Mucosa of gallbladder (tissue), 1 donor: ENCODE measurements at regions not wholly inside any gene's neighbourhood (a gene's known extent, or its start where the extent isn't known, plus 50 kb on each side); places are given as distances from the start of the nearest gene placed in this dataset.
"Not testable (repeated sequence)": the region's sequence is repeated elsewhere in the genome, so short reads cannot be mapped to it uniquely, and the experiment has no call there.

Experiments
- DNase-seq: peaks from one replicate; pipeline ENCODE4 v3.0.0-alpha.2; 2020; ENCODE audit warnings: low spot score
- donor health status: DM: no; HTN: no; CAD: no.

DNA sequence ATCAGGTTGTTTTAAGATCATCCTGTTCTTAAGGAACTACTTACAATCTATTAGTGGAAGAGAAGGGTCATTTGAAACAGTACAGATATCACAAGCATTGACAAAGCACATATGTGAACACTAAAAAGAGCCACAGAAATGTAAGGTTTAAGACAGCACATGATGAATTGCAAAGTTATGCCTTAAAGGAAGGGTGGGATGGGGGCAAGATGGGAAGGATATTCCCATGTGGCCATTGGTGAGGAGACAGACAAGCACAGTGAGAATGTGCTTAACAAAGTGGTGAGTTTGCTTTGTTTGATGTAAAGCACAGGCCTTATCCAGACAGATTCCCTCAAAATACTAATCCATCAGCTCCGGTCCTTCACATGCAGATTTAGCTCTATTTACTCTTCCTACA lies 151.6 kb upstream of the IVNS1ABP start:
- no peak for DNase-seq

DNA sequence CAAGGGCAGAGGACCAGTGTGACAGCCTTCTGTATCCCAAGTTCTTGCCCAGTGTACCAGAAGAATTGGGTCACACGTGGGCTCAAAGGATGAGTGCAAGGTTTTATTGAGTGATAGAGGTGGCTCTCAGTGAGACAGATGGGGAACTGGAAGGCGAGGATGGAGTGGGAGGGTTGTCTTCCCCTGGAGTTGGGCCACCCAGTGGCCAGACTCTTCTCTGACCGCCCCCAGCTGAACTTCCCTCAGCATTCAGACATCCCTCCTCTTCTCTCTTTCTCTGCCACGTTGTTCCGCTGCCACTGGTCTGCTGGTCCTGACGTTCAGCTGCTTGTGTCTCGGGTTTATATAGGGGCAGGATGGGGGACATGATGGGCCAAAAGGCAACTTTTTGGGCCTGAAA lies 150.1 kb upstream of the IVNS1ABP start:
- no peak for DNase-seq

DNA sequence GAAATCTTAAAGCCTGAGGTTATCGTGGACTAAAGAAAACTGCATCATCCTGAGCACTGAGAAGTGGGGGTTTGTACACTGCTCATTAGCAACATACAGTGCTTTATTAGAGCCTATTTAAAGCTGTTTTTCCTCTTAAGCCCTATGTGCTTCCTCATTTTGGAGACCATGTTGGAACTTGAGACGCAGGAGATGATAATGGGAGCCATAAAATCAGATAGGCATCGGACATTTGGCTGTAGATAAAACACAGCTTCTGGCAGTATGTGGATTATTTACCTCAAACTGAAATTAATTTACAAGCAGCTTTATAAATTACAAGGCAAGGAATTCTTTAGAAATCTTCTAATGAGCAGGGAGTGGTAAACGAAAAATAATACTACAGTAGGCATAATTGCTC lies 147.7 kb upstream of the IVNS1ABP start:
- DNase-seq = no peak

DNA sequence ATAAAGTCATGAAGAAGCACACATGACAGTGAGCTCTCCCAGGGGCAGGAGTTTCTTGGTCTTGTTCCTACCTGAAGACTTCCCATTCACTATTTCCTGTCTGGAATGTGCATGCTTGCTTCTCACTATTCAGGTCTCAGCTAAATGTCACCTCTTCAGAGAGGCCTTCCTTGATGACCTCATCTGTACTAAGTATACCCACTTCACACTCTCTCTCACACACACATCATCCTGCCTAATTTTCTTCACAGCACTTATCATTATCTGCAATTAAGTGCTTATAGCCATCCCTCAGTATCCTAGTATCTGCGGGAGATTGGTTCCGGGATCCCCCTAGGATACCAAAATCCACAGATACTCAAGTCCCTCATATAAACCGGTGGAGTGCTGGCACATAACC lies 146.4 kb upstream of the IVNS1ABP start:
- no peak for DNase-seq

DNA sequence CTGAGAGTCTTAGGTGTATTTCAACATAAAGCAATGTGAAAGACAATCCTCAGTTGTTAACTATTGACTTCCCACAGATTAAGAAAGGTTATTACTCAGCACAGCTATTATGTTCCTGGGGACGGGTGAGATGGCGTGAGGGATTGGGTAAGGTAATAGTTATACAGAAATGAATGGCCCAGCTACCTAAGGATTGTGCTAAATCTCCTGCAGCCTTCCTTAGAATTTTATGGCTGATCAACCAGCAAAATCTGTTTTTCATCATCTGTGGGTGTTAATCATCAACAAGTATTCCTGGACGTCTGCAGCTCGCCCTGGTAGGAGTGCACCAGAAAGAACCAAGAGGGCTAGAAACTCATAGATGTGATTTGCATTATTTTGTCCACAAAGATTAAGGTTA lies 146.0 kb upstream of the IVNS1ABP start:
- DNase-seq = no peak

DNA sequence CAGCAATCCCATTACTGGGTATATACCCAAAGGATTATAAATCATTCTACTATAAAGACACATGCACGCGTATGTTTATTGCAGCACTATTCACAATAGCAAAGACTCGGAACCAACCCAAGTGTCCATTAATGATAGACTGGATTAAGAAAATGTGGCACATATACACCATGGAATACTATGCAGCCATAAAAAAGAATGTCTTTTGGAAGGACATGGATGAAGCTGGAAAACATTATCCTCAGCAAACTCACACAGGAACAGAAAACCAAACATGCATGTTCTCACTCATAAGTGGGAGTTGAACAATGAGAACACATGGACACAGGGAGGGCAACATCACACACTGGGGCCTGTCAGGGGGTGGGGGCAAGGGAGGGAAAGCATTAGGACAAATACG lies 143.7 kb upstream of the IVNS1ABP start:
- not testable (repeated sequence) for DNase-seq

DNA sequence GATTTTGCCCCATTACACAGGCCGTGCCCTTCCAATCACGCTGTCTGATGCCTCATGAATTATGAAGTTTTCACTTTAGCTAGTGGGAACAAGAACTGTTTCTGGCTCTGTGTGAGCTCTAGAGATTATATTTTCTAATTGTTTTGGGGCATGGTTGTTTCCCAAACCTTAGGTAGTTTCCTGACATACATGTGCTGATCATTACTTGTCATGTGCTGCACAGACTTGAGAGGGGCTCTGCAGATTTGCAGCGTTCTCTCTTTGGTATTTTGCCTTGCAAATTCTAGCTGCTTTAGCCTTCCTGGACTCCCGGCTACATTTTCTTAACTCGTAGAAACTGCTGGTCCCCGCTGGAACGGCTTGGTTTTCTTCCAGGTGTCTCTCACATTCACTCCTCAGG lies 142.1 kb upstream of the IVNS1ABP start:
- no peak for DNase-seq

DNA sequence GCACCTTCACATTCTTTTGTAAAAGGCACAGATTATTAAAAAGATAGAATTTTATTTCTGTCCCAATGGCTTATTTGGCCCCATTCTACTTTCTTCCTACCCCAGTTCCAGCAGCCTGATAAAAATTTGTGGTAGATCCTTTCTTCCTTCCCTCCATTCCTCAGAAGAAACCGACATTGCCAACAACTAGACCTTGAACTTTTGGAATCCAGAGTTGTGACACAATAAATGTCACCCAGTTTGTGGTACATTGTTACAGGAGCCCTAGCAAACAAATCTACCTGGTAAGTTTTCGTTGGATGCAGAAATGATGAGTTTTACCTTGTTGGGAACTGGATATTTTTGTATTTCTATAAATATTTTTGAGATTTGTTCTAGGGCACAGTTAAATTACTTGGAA lies 141.6 kb upstream of the IVNS1ABP start:
- DNase-seq = no peak

DNA sequence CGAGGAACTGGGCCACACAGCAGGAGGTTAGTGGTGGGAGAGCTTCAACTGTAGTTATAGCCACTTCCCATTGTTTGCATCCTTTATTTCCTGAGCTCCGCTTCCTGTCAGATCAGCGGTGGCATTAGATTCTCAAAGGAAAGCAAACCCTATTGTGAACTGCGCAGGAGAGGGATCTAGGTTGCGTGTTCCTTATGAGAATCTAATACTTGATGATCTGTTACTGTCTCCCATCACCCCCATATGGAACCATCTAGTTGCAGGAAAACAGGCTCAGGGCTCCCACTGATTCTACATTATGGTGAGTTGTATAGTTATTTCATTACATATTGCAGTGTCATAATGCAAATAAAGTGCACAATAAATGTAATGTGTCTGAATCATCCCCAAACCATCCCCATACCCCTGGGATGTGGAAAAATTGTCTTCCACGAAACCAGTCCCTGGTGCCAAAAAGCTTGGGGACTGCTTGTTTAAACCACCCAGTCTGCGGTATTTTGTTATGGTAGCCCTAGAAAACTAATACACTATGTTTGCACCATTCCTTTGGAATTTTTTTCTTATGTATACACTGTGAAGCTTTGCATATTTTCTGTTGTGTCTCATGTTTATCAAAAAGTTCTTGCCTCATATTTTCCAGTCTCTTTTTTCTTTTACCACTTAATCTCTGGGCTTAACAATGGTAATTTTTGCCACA lies 136.6 kb upstream of the IVNS1ABP start:
- no peak for DNase-seq

DNA sequence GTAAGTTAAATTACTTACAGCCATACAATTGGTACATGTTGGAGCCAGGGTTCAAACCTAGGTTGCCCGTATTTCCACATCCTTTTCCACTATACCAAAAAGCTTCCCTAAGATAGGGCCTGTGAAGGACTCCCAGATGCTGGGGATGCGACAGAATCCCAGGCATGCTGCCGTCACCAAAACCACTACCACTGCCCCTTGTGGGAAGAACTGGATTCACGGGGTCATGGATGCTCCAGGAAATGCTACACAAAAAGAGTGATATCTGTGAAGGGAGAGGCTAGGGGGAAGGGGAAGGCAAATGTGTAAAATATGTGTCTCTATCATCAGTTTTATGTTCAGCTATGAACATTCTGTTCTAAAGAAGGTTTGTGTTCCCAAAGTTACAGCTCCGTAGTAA lies 133.9 kb upstream of the IVNS1ABP start:
- no peak for DNase-seq

DNA sequence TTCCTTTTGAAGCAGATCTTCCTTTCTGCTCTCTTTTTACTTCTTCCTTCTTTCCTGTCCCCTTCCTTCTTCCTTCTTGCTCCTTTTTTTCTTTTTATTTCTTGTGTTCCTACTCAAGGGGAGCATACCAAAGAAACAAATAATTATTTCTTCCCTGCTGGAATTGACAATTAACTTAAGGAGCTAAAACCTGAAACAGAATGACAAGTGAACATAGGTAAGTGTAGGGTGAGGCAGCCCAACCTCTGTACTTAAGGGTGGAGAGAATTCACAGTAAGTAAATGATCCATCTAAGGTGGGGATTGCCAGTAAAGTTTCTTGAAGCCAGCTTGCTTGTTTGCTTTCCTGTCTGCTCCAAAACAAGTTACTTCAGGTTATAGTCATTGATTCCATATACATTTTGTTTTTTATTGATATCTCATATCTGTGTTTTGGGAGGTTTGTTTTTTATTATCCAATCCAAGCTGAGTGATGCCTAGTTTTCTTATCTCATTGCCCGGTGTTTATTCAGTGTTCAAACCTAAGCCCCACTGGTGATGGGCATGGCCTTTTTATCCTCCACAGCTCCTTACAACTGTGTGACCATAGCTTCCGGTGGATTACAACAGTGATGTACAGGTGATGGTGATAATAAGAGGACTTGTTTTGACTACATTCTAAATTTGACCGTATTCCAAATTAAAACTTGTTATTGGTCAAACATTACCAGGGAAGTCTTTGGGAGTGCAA lies 133.2 kb upstream of the IVNS1ABP start:
- DNase-seq = no peak

DNA sequence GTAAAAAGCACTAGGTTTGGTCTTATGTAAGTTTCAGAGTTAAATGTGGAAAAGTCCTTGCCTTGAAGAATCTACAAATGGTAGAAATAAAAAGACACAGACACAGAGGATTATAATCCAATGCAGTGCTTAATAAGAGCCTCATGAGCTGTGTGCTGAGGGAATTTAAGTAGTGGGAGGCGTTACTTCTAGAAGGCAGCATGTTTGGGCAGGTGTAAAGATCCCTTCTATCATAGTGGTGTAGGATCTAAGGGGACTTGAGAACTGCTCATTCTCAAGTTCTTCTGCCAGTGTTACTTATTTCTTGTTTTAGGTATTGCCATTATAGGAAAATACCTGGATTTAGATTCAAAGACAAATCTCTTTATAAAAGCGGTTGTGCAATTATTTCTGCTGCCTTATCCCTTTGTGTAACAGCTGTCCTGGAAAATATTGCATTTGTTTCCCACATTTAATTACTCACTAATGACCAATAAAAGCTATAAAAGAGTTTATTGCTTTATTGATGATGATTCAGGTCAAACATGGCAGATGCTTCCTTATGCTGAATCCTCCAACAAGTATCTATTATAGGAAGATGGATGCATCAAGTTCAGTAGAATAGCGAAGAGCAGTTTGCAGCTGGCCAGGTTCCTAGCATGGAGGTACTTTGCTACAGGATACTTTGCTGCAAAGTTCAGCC lies 132.5 kb upstream of the IVNS1ABP start:
- DNase-seq = no peak

DNA sequence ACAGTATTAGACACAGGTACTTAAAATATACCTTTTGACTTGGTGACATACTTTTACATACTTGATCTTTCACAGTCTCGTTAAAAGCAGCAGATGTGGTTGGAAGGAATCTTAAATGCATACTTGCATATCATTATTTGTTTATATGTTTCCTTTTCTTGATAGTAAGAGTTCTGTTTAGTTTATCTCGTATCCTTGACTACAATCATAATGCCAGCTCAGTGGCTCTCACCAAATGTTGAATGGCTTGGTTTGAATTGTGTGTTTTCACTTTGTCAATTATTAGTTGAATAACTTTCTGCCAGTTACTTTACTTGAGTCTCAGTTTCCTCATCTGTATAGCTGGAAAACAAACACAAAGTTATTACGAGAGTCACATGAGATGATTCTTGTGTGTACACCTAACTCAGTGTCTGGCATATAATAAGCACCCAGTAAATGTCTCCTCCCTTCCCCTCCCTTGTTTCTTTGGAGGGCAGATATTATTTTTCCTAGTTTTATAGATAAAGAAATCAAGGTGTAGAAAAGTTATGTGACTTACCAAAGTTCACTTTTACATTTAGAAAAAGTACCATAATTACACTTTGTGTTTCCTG lies 131.6 kb upstream of the IVNS1ABP start:
- no peak for DNase-seq

DNA sequence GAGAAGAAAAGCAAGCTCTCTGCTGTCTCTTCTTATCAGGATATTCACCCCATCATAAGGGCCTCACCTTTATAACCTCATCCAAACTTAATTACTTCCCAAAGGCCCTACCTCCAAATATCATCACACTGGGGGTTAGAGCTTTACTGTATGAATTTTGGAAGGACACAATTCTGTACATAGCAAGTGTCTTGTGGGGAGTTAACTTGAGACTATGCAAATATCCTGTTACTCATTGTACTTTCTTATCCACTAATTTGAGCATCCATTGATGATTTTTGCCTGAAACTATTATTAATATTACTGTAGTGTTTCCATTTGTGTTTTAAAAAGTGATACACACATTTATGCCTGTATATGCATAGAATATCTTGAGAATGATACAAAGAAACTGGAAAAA lies 129.1 kb upstream of the IVNS1ABP start:
- no peak for DNase-seq

DNA sequence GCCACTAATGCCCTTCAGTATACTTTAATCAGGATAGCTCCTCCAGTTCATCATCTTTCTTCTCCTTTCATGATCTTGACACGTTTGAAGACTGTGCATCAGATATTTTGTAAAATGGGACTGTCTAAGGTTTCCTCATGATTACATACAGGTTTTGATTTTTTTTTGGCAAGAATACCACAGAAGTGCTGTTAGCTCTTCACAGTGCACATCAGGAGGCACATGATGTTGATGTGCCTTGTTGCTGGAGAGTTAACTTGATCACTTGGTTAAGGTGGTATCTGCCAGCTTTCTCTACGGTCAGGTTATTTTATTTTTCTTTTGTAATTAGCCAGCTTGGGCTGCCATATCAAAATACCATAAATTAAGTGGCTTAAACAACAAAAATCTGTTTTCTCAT lies 128.6 kb upstream of the IVNS1ABP start:
- no peak for DNase-seq

DNA sequence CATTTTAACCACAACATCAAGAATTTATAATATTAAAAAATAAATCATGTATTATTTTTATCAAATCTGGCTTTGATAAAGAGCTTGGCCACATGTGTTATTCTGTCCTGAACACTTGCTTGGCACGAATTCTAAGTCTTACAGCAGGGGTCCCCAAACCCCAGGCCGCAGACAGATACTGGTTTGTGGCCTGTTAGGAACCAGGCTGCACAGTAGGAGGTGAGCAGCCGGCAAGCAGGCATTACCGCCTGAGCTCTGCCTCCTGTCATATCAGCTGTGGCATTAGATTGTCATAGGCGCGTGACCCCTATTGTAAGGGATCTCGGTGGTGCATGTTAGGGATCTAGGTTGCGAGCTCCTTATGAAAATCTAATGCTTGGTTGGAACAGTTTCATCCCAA lies 127.6 kb upstream of the IVNS1ABP start:
- DNase-seq = no peak

DNA sequence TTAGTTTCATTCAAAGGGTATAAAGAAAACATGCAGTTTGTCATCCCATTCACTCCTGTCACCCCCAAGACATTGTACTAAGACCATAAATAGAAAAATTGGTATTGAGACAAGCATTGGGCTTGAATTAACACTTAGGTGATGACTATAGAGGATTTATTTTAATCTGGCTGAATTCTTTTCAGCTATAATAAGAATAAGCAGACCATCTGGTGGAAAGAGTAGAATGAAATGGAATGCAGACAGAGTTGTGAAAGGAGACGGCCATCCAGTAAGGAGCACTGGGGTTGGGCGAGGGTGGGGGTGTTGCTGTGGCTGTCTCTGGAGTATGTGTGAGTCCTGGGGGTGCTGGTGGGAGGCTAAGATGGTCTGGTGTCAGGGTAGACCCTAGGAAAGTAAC lies 125.0 kb upstream of the IVNS1ABP start:
- DNase-seq = no peak

DNA sequence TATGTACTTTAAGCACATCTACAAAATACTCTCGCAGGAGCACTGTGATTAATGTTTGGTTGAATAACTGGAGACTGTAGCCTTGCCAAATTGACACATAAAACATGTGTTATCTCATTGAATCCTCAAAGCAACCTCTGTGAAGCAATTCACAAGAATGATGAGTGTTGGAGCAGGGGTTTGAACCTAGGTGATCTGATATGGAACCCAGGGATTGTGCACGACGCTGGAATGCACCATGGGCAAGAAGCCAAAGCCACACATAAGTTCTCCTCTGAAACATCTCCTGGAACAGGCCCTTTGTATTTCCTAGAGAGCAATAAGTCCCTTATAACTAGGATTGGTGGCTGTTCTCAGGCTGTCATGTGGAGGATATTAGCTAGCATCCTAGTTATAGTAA lies 124.6 kb upstream of the IVNS1ABP start:
- no peak for DNase-seq

DNA sequence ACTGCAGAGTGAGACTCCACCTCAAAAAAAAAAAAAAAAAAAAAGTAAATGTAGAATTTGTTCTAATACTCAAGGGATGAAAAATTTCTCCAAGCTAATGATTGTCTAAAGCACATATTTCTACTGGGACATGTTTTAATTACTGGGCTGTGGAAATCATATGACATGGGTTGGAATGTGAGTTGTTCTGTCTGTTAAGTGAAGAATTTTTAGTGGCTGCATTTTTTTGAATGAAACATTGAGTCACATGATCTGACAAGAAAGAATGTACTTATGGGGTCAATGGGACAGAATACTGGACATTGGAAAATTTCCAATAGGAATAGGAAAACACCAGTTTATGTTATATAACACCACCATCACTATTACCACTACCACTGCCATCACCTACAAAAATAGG lies 123.8 kb upstream of the IVNS1ABP start:
- no peak for DNase-seq

DNA sequence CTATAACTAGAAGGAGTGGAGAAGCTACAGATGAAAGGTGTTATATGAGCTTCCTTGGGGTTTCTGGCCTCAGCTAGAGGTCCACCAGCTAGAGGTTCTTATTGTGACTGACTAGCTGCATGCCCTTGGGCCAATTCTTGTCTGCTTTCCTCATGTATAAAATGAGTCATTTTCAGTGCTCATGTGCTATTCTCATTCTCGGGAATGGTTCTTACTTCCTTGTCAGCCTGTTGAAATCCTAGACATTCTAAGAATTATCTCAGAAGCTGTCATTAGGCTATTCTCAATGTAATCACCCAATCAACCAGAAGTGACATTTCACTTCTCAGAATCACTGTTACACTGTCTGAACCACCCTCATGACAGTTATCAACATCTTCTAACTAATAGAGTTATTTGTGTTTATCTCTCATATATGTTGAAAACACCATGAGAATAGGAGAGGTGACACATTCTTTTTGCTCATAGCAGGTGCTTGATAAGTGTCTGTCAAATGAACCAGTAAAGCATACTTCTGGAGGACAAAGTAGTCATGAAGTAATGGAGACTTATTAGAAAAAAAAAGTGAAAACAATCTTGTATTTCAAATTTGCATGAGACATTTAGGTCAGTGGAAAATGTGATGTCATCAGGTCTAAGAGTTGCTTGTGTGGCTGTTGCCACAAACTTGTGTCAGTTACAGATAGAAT lies 122.8 kb upstream of the IVNS1ABP start:
- no peak for DNase-seq

DNA sequence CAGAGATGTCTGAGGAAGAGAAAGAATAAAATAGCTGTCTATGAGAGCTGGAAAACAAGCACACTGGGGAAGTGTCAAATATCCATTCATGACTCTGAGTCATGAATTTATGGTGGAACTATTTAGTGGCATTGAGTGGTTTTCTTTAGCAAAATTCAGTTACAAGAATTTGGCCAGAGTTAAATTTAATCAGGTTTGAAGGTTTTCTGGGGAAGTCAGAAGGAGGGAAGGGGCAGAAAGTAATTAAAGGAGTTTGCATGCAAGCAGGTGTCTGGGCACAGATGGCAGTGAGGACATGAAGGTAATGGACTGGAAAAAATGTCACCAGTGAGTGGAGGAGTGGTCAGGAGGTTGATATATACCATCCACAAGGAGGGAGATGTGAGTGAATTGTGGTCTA lies 121.9 kb upstream of the IVNS1ABP start:
- no peak for DNase-seq

DNA sequence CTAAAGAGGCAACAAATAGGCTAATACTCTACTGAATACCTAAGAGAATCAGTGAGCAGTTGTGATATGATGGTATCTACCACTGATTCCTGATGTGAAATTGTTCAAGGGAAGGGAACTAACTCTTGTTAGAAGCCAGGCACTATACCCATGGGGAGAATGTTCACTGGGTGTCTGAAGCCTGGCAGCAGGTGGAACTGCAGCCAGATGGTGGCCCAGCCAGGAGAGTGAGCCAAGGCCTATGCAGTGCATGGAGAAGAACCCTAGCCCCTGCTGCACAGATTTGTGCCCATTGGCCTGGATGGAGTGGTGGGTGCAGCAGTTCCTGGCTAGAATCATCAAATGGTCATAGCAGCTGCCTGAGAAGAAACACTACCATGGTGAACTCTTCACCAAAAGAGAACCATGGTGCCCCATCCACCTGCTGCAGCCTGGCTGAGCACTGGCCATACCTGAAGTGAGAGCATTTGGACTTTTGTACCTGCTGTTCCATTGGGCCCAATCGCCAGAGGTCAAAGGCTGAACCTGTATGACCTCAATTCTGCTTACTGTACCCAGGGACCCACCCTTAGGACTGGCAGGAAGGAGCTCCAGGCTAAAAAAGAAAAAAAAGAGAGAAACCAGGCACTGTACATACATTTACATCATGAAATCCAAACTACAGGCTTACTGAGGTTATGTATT lies 118.8 kb upstream of the IVNS1ABP start:
- no peak for DNase-seq
